ENCODE measurements at regions not wholly inside any gene's neighbourhood (a gene's known extent, or its start where the extent isn't known, plus 50 kb on each side); places are given as distances from the start of the nearest gene placed in this dataset.

GRCh38 chr13:31930490-31930889 lies 101.1 kb upstream of the FRY start:
- no peak for DNase-seq

GRCh38 chr13:31930901-31931522 lies 100.6 kb upstream of the FRY start:
- peak; percentile 21 for DNase-seq

GRCh38 chr13:31937436-31937835 lies 94.1 kb upstream of the FRY start:
- DNase-seq, result no peak

GRCh38 chr13:31940076-31940475 lies 91.5 kb upstream of the FRY start:
- no peak for DNase-seq

- no peak for DNase-seq
Observed at GRCh38 chr13:31943591-31943990, 88.0 kb upstream of the FRY start.

- no peak for DNase-seq
Observed at GRCh38 chr13:31944262-31945160, 87.1 kb upstream of the FRY start.

- no peak for DNase-seq
Observed at GRCh38 chr13:31945202-31945961, 86.2 kb upstream of the FRY start.

- DNase-seq, result no peak
Observed at GRCh38 chr13:31946091-31946770, 85.3 kb upstream of the FRY start.

GRCh38 chr13:31947105-31947504 lies 84.5 kb upstream of the FRY start:
- DNase-seq, result no peak

- no peak for DNase-seq
Observed at GRCh38 chr13:31947506-31947905, 84.1 kb upstream of the FRY start.

GRCh38 chr13:31949486-31949885 lies 82.1 kb upstream of the FRY start:
- no peak for DNase-seq

- DNase-seq, result no peak
Observed at GRCh38 chr13:31950111-31950815, 81.3 kb upstream of the FRY start.

- peak; percentile 52 for DNase-seq
Observed at GRCh38 chr13:31951215-31951678, 80.3 kb upstream of the FRY start.

GRCh38 chr13:31952641-31953380 lies 78.8 kb upstream of the FRY start:
- DNase-seq, result no peak

GRCh38 chr13:31955101-31955500 lies 76.5 kb upstream of the FRY start:
- no peak for DNase-seq

- no peak for DNase-seq
Observed at GRCh38 chr13:31955741-31956140, 75.8 kb upstream of the FRY start.

- no peak for DNase-seq
Observed at GRCh38 chr13:31956980-31957644, 74.5 kb upstream of the FRY start.

GRCh38 chr13:31957772-31958171 lies 73.8 kb upstream of the FRY start:
- no peak for DNase-seq

- no peak for DNase-seq
Observed at GRCh38 chr13:31962731-31963370, 68.7 kb upstream of the FRY start.

- no peak for DNase-seq
Observed at GRCh38 chr13:31963631-31964030, 67.9 kb upstream of the FRY start.

All from CD4-positive, alpha-beta T cell treated with Interleukin-17A for 1 hour (primary cell).